Endothelial cell (in vitro differentiated cells): ENCODE measurements at regions not wholly inside any gene's neighbourhood (a gene's known extent, or its start where the extent isn't known, plus 50 kb on each side); places are given as distances from the start of the nearest gene placed in this dataset.

Experiments used
- DNase-seq: peaks from one replicate; pipeline ENCODE4 v3.0.0; 2021; ENCODE audit warnings: low spot score
- H3K27ac Mint-ChIP-seq: one replicate; pipeline ENCODE4 v1.8.0; 2021; ENCODE audit warnings: mixed read lengths, inconsistent platforms; ENCODE audit not compliant: unreplicated experiment
- H3K27me3 Mint-ChIP-seq: one replicate; pipeline ENCODE4 v1.8.0; 2021; ENCODE audit warnings: mild to moderate bottlenecking, moderate library complexity, mixed read lengths, inconsistent platforms; ENCODE audit not compliant: unreplicated experiment
- H3K36me3 Mint-ChIP-seq: one replicate; pipeline ENCODE4 v1.8.0; 2021; ENCODE audit warnings: mild to moderate bottlenecking, low read depth, mixed read lengths, inconsistent platforms; ENCODE audit not compliant: unreplicated experiment
- H3K4me1 Mint-ChIP-seq: one replicate; pipeline ENCODE4 v1.8.0; 2021; ENCODE audit warnings: mild to moderate bottlenecking, mixed read lengths, inconsistent platforms; ENCODE audit not compliant: unreplicated experiment
- H3K4me3 Mint-ChIP-seq: one replicate; pipeline ENCODE4 v1.8.0; 2021; ENCODE audit warnings: mild to moderate bottlenecking, mixed read lengths, inconsistent platforms; ENCODE audit not compliant: unreplicated experiment
- H3K9me3 Mint-ChIP-seq: one replicate; pipeline ENCODE4 v1.8.0; 2021; ENCODE audit warnings: mixed read lengths, inconsistent platforms; ENCODE audit not compliant: unreplicated experiment
- TF ChIP-seq, protein P1 (sequence below): fragments of 200-600 bp; sonication (generic); IDR thresholded peaks from one replicate; pipeline ENCODE4 v1.5.0; 2021; ENCODE audit warnings: antibody characterized with exemption; ENCODE audit not compliant: unreplicated experiment

DNA sequence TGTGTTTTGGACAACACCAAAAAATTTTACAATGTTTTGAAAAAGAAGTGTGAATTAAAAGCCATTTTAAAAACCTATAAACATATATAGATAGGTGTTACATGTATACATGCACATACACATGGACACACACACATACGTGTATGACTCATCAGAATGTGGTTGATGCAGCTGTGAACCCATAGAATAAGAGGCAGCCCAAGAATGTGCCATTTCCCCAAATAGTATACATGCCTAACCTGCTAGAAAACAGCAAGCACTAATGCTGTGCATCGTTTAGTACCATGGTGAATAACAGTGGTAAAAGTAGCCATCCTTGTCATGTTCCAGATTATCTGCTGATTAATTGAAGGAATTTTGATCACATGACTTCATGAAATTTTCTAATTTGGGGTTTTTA is 149.0 kb downstream of the DSEL start:
- H3K27me3 Mint-ChIP-seq: no peaks in the 10 kb centered on the region
- H3K9me3 Mint-ChIP-seq: no peaks in the 10 kb centered on the region
- DNase-seq: no peak
- TF ChIP-seq, protein P1, sequence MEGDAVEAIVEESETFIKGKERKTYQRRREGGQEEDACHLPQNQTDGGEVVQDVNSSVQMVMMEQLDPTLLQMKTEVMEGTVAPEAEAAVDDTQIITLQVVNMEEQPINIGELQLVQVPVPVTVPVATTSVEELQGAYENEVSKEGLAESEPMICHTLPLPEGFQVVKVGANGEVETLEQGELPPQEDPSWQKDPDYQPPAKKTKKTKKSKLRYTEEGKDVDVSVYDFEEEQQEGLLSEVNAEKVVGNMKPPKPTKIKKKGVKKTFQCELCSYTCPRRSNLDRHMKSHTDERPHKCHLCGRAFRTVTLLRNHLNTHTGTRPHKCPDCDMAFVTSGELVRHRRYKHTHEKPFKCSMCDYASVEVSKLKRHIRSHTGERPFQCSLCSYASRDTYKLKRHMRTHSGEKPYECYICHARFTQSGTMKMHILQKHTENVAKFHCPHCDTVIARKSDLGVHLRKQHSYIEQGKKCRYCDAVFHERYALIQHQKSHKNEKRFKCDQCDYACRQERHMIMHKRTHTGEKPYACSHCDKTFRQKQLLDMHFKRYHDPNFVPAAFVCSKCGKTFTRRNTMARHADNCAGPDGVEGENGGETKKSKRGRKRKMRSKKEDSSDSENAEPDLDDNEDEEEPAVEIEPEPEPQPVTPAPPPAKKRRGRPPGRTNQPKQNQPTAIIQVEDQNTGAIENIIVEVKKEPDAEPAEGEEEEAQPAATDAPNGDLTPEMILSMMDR: no peak
- H3K27ac Mint-ChIP-seq: no peak overlapping the region
- H3K4me1 Mint-ChIP-seq: no peaks in the 10 kb centered on the region
- H3K36me3 Mint-ChIP-seq: no peaks in the 10 kb centered on the region
- H3K4me3 Mint-ChIP-seq: no peak overlapping the region

DNA sequence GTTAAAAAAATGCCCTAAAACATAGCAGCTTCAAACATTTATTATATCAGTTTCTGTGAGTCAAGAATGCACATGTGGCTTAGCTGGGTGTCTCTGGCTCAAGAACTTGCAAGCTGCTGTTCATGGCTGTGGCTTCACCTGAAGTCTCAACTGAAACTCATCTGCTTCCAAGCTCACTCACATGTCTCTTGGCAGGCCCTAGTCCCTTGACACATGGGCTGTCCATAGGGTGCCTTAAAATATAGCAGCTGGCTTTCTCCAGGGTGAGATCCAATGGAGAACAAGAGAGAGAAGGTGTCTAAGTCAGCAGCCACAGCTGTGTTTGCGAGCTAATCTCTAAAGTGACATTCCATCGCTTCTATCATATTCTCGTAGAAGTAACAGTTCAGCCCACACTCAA is 152.8 kb downstream of the DSEL start:
- Mint-ChIP-seq H3K36me3 (no peaks in the 10 kb centered on the region), H3K27me3 (no peaks in the 10 kb centered on the region), H3K27ac (no peak overlapping the region), H3K4me3 (no peak overlapping the region), H3K4me1 (no peaks in the 10 kb centered on the region), H3K9me3 (no peaks in the 10 kb centered on the region)
- TF ChIP-seq, protein P1: no peak
- no peak for DNase-seq

DNA sequence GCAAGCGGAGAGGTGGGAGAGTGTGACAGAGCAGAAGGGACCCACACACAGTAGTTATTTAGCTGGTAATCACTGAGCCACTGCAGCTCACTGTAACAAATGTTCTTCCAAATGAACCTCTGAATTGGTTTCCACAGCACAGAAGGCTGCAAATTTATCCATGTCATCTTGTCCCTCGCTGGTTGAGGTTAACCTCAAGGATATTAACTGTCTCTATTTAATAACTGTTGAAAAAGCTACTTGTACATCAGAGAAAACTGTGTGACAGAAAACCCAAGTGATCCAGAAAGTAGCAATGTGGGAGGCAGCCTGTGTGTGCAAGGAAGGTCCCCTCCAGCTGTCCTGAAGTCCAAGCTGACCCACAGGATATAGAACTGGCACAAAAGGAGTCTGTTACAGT is 153.6 kb downstream of the DSEL start:
- no peak overlapping the region for H3K4me3 Mint-ChIP-seq
- TF ChIP-seq, protein P1: no peak
- no peak for DNase-seq
- no peak overlapping the region for H3K27ac Mint-ChIP-seq
- no peaks in the 10 kb centered on the region for H3K27me3 Mint-ChIP-seq
- no peaks in the 10 kb centered on the region for H3K36me3 Mint-ChIP-seq
- H3K4me1 Mint-ChIP-seq: no peaks in the 10 kb centered on the region
- no peaks in the 10 kb centered on the region for H3K9me3 Mint-ChIP-seq

DNA sequence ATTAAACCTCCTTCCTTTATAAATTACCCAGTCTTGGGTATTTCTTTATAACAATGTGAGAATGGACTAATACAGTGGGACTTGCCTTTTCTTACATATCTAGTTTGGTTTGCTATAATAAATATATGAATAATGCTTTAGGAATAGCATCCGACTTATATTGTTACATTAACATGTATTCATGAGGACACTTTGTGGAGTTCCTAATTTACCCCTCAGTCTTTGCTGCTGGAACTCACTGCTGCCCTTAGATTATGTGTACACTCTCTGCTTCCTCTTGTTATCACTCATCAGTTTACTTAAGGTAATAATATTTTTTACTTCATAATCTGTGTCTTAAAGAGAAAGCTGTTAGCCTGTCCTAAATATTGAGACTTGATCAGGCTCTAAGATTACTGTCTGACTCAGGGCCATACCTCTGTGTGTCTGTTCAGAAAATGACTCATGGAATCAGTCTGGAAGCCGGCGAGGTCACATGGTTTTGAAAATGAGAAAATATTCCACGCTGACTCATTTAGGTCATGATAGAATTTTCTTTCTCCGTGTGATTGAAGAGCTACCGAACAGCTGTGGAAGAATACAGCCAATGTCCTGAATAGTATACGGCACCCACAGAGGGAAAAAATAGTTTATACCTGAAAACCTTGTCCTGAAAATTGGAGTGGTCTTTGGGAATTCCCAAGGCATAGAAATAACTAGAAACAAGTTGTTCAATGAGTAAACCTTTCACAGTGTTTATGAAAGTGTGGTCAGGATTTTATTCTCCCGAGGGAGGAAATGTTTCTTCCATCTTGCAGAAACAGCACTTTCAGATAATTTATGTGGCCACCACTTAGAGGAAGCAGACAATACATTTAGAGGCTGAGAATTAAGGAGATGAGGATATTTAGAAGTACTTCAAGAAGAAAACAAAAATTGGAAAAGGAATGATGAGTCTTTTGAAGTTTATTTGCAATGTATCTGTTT is 156.4 kb downstream of the DSEL start:
- no peaks in the 10 kb centered on the region for H3K27me3 Mint-ChIP-seq

DNA sequence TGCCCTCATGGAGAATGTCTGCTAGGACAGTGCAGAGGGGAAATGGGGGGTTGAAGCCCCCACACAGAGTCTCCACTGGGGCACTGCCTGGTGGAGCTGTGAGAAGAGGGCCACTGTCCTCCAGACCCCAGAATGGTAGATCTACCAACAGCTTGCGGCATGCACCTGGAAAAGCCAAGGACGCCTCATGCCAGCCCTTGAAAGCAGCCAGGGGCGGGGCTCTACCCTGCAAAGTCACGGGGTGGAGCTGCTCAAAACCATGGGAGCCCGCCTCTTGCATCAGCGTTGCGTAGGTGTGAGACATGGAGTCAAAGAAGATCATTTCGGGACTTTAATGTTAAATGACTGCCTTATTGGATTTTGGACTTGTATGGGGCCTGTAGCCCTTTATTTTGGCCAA is 157.6 kb downstream of the DSEL start:
- TF ChIP-seq, protein P1: no peak
- no peak overlapping the region for H3K27ac Mint-ChIP-seq
- H3K4me3 Mint-ChIP-seq: no peak overlapping the region
- no peaks in the 10 kb centered on the region for H3K36me3 Mint-ChIP-seq
- H3K4me1 Mint-ChIP-seq: no peaks in the 10 kb centered on the region
- DNase-seq: no peak
- H3K9me3 Mint-ChIP-seq: no peaks in the 10 kb centered on the region
- H3K27me3 Mint-ChIP-seq: no peaks in the 10 kb centered on the region

More for the DNA sequence above, 156.4 kb downstream of the DSEL start:
- no peak for DNase-seq
- TF ChIP-seq, protein P1: no peak
- Mint-ChIP-seq H3K9me3 (no peaks in the 10 kb centered on the region), H3K4me3 (no peak overlapping the region), H3K27ac (no peak overlapping the region), H3K4me1 (no peaks in the 10 kb centered on the region), H3K36me3 (no peaks in the 10 kb centered on the region)
